HCT116 (cell line): ENCODE measurements at regions not wholly inside any gene's neighbourhood (a gene's known extent, or its start where the extent isn't known, plus 50 kb on each side); places are given as distances from the start of the nearest gene placed in this dataset.

Experiments
- CEBPB ChIP-seq: IDR thresholded peaks from 2 replicates; pipeline ENCODE4 v1.6.1; 2012; ENCODE audit warnings: low read depth
- ELF1 ChIP-seq: IDR thresholded peaks from 2 replicates; pipeline ENCODE4 v1.6.1; 2012; ENCODE audit warnings: low read depth, borderline replicate concordance
- EZH2 ChIP-seq: fragments of 200-600 bp; sonication (generic); IDR thresholded peaks from 2 replicates; pipeline ENCODE4 v1.6.1; 2017; ENCODE audit warnings: antibody characterized with exemption, mixed run types
- POLR2A ChIP-seq: IDR thresholded peaks from 2 replicates; pipeline ENCODE4 v1.7.0; 2011; ENCODE audit warnings: borderline replicate concordance; ENCODE audit not compliant: insufficient read depth, insufficient read length; ENCODE audit errors: extremely low read depth
- RAD21 ChIP-seq: IDR thresholded peaks from 2 replicates; pipeline ENCODE4 v1.6.1; 2012; ENCODE audit warnings: low read depth, mild to moderate bottlenecking
- SRF ChIP-seq: IDR thresholded peaks from 2 replicates; pipeline ENCODE4 v1.6.1; 2012; ENCODE audit warnings: low read depth
- TF ChIP-seq, protein P1 (sequence below), 3 experiments: fragments of 200-600 bp in 1 of 3; sonication (generic) in 1 of 3; IDR thresholded peaks in 2 of 3; conservative IDR thresholded peaks in 1 of 3; 2 replicates each; pipeline ENCODE4 v1.5.1; 2012 to 2017; ENCODE audit warnings: low read depth in 2 of 3, low read length in 2 of 3, antibody characterized with exemption in 1 of 3, borderline replicate concordance in 1 of 3, control low read depth in 1 of 3, mild to moderate bottlenecking in 1 of 3, mixed read lengths in 1 of 3, mixed run types in 1 of 3, moderate library complexity in 1 of 3; ENCODE audit not compliant: insufficient read depth in 1 of 3
- TF ChIP-seq, protein P2 (sequence below): IDR thresholded peaks from 2 replicates; pipeline ENCODE4 v1.6.1; 2012

DNA sequence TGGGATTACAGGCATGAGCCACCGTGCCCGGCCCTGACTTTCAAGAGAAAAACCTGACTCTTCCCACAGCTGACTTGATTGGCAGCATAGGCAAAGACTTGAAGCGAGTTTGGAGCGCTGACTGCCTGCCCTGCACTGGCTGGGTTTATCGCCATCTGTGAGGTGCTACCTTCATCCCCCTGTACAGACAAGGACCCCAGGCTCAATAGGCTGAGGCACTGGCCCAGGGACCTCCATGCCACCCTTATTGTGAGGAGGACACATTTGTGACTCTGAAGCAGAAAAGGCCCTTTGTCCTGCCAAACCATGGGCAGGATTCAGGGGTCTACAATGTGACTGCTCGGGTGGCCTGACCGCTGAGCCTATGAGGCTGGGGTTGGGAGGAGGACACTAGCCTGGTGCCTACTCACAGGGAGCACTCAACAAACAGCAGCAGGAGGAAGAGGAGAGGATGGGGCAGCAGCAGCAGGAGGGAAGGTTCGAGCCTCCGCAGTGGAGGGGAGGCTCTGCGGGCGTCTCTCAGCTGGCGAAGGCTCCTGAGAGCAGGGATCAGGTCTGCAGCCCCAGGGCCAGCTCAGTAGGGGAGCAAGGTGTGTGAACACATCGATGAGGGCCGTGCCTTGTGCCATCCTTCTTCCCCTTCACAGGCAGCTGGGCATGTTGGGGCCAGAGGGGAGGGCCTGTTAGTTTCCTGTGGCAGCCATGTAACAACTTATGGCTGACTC lies 72.9 kb upstream of the WNT7B start:
- TF ChIP-seq, protein P1, sequence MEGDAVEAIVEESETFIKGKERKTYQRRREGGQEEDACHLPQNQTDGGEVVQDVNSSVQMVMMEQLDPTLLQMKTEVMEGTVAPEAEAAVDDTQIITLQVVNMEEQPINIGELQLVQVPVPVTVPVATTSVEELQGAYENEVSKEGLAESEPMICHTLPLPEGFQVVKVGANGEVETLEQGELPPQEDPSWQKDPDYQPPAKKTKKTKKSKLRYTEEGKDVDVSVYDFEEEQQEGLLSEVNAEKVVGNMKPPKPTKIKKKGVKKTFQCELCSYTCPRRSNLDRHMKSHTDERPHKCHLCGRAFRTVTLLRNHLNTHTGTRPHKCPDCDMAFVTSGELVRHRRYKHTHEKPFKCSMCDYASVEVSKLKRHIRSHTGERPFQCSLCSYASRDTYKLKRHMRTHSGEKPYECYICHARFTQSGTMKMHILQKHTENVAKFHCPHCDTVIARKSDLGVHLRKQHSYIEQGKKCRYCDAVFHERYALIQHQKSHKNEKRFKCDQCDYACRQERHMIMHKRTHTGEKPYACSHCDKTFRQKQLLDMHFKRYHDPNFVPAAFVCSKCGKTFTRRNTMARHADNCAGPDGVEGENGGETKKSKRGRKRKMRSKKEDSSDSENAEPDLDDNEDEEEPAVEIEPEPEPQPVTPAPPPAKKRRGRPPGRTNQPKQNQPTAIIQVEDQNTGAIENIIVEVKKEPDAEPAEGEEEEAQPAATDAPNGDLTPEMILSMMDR (IDR thresholded peaks at IDR 0.05 in 2 of 3, conservative IDR thresholded peaks at IDR 0.05 in 1 of 3; ENCODE audit: borderline replicate concordance in 1 of 3, insufficient read depth in 1 of 3, low read depth in 2 of 3, low read length in 2 of 3) = no peak
- TF ChIP-seq RAD21 (no peak), POLR2A (no peak), SRF (no peak), CEBPB (no peak), EZH2 (no peak), ELF1 (no peak)
- TF ChIP-seq, protein P2, sequence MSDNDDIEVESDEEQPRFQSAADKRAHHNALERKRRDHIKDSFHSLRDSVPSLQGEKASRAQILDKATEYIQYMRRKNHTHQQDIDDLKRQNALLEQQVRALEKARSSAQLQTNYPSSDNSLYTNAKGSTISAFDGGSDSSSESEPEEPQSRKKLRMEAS = no peak
